Peyer's patch (tissue), 4 donors: ENCODE measurements at regions not wholly inside any gene's neighbourhood (a gene's known extent, or its start where the extent isn't known, plus 50 kb on each side); places are given as distances from the start of the nearest gene placed in this dataset.

Experiments
- POLR2A ChIP-seq, 2 donors: fragments of 450-650 bp; IDR thresholded peaks; one replicate each; pipeline ENCODE4 v1.5.1; 2017; ENCODE audit warnings: antibody characterized with exemption in 2 of 2, mild to moderate bottlenecking in 2 of 2, moderate library complexity in 2 of 2
- TF ChIP-seq, protein P1 (sequence below), 6 experiments: fragments of 450-650 bp in 4 of 6; fragments of 200-600 bp in 2 of 6; sonication (generic) in 1 of 6; IDR thresholded peaks; one replicate each; pipeline ENCODE4 v1.5.1; 2017 to 2019; ENCODE audit warnings: antibody characterized with exemption in 6 of 6, mild to moderate bottlenecking in 3 of 6, moderate library complexity in 1 of 6

DNA sequence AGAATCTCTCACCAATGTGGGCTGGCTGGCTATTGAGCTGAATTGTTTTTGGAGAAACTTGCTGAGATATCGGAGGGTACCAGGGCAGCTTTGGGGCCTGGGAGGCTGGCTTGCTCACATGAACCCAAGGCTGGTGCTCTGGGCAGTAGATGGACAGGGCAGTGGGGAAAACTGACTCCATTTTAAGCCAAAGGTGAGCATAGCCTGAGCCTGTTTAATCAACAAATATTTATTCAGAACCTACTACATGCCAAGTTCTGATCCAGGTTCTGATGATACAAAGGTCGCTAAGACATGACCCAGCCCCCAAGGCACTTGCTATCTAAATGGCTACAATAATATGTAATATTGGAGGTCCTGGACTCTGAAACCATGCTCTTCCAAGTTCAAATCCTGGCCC is 86.6 kb downstream of the BUB3 start:
- TF ChIP-seq, protein P1, sequence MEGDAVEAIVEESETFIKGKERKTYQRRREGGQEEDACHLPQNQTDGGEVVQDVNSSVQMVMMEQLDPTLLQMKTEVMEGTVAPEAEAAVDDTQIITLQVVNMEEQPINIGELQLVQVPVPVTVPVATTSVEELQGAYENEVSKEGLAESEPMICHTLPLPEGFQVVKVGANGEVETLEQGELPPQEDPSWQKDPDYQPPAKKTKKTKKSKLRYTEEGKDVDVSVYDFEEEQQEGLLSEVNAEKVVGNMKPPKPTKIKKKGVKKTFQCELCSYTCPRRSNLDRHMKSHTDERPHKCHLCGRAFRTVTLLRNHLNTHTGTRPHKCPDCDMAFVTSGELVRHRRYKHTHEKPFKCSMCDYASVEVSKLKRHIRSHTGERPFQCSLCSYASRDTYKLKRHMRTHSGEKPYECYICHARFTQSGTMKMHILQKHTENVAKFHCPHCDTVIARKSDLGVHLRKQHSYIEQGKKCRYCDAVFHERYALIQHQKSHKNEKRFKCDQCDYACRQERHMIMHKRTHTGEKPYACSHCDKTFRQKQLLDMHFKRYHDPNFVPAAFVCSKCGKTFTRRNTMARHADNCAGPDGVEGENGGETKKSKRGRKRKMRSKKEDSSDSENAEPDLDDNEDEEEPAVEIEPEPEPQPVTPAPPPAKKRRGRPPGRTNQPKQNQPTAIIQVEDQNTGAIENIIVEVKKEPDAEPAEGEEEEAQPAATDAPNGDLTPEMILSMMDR (IDR thresholded peaks at IDR 0.05): no peak
- no peak for TF ChIP-seq POLR2A (IDR thresholded peaks at IDR 0.05)
